Tibial artery (tissue), 4 donors: ENCODE measurements at regions not wholly inside any gene's neighbourhood (a gene's known extent, or its start where the extent isn't known, plus 50 kb on each side); places are given as distances from the start of the nearest gene placed in this dataset.

Experiments
- DNase-seq, 2 donors: peaks; one replicate each; pipeline ENCODE4 v3.0.0-alpha.2; 2019
- H3K27ac ChIP-seq, 2 donors: fragments of 200-600 bp; sonication (generic) in 1 of 2; 1 replicate in 1 of 2; 2 replicates in 1 of 2; pipeline ENCODE4 v1.5.1; 2018 to 2019; ENCODE audit warnings: mild to moderate bottlenecking in 1 of 2
- H3K27me3 ChIP-seq, 2 donors: fragments of 200-600 bp; sonication (generic) in 1 of 2; one replicate each; pipeline versions ENCODE4 v1.5.1 to v1.6.0; 2016 to 2019
- H3K36me3 ChIP-seq, 3 donors: fragments of 200-600 bp; sonication (generic) in 2 of 3; one replicate each; pipeline ENCODE4 v1.5.1; 2016 to 2019; ENCODE audit warnings: mild to moderate bottlenecking in 2 of 3
- H3K4me1 ChIP-seq, 4 donors: fragments of 200-600 bp; sonication (generic) in 2 of 4; 1 replicate in 3 of 4; 2 replicates in 1 of 4; pipeline ENCODE4 v1.5.1; 2016 to 2019
- H3K4me3 ChIP-seq, 2 donors: fragments of 200-600 bp; sonication (generic) in 1 of 2; 1 replicate in 1 of 2; 2 replicates in 1 of 2; pipeline ENCODE4 v1.5.1; 2018 to 2019; ENCODE audit warnings: mild to moderate bottlenecking in 2 of 2
- H3K9me3 ChIP-seq, 3 donors: fragments of 200-600 bp; sonication (generic) in 1 of 3; one replicate each; pipeline ENCODE4 v1.5.1; 2016 to 2019
- intact Hi-C: fragments of 100-400 bp; cut with DNase I; formaldehyde crosslinking; loops from one replicate; pipeline ENCODE4 v1.15.0; 2023; ENCODE audit warnings: low total_unique reads
- TF ChIP-seq, protein P1 (sequence below), 2 experiments: fragments of 200-600 bp in 1 of 2; fragments of 450-650 bp in 1 of 2; IDR thresholded peaks; one replicate each; pipeline ENCODE4 v1.5.1; 2017 to 2019; ENCODE audit warnings: antibody characterized with exemption in 2 of 2, mild to moderate bottlenecking in 1 of 2, moderate library complexity in 1 of 2

DNA sequence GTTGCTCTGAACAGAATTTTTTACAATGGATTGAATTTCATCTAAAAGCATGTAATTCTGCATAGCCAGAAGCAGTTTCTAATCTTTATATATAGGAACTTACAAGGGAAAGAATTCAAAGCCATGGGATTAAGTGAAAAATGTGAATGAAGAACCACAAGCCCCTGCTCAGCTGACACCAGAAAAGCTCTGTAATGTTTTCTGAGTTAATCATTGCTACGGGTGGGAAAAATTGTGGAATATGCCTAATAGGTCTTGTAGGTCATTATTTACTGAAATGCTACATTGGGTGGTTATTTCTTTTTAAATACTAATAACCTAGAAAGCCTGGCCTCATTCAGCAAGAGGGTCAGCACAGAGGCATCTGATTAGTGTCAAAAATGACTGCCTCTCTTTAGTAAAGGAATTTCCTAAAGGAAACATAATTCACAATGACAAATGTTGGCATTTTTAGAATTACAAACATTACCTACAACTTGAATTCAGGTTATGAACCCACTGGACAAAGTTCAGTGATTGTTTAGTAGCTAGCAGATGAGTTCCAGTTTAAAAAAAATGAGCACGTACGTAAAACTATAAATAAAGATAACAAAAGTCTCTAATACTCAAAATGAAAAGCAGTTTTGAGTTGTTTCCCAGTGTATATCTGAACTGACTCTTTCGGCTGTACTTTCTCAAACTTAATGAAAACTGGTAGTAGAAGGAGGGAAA is 75.3 kb downstream of the BMP4 start:
- H3K4me1 ChIP-seq, result no peaks in the 10 kb centered on the region
- H3K27me3 ChIP-seq, result no peaks in the 10 kb centered on the region
- H3K4me3 ChIP-seq, result no peak overlapping the region
- TF ChIP-seq, protein P1, sequence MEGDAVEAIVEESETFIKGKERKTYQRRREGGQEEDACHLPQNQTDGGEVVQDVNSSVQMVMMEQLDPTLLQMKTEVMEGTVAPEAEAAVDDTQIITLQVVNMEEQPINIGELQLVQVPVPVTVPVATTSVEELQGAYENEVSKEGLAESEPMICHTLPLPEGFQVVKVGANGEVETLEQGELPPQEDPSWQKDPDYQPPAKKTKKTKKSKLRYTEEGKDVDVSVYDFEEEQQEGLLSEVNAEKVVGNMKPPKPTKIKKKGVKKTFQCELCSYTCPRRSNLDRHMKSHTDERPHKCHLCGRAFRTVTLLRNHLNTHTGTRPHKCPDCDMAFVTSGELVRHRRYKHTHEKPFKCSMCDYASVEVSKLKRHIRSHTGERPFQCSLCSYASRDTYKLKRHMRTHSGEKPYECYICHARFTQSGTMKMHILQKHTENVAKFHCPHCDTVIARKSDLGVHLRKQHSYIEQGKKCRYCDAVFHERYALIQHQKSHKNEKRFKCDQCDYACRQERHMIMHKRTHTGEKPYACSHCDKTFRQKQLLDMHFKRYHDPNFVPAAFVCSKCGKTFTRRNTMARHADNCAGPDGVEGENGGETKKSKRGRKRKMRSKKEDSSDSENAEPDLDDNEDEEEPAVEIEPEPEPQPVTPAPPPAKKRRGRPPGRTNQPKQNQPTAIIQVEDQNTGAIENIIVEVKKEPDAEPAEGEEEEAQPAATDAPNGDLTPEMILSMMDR (IDR thresholded peaks at IDR 0.05), result no peak
- no peak for DNase-seq
- H3K27ac ChIP-seq, result no peak overlapping the region
- intact Hi-C loops, result no loop called here
- H3K36me3 ChIP-seq, result no peaks in the 10 kb centered on the region
- no peaks in the 10 kb centered on the region for H3K9me3 ChIP-seq

DNA sequence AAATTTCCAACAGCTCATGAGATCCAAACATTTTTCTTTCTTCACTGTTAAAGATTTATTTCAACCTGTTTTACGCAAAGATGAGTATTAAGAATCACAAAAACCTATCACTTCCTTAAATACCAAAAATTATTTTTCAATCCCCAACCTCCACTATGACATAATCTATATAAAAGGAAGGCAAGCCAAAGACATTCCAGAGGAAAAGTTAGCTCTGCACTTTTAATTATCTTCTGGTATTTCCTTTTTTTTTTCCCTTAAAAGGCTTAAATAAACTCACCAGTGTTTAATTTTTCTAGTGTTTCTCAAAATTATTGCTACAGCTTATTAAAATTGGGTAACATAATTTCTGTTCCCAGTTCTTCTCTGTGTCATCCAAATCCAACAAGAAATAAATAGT is 75.9 kb downstream of the BMP4 start:
- no peak for DNase-seq
- intact Hi-C loops, result no loop called here

DNA sequence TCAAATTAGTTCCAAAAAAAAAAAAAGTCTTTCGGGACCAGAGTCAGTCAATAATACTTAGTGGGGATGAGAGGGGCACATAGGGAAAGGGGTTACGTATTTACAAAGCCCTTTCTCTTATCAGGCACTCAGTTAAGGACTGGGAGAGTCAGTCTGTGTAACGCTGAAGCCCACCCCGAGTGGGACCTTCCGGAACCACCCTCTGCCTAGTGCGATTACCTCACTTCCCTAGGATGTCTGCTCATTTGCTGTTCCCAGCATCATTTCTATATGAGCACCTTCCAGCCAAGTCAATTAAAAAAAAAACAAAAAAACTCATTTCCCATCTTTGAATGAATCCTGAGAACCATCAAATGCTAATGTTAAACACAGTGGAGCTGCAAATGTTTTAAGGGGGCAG is 76.9 kb downstream of the BMP4 start:
- DNase-seq, result no peak
- no peak overlapping the region for H3K27ac ChIP-seq
- H3K27me3 ChIP-seq, result no peaks in the 10 kb centered on the region
- H3K4me1 ChIP-seq, result no peaks in the 10 kb centered on the region
- no peak overlapping the region for H3K4me3 ChIP-seq
- intact Hi-C loops, result no loop called here
- TF ChIP-seq, protein P1 (IDR thresholded peaks at IDR 0.05), result no peak
- no peaks in the 10 kb centered on the region for H3K36me3 ChIP-seq
- H3K9me3 ChIP-seq, result no peaks in the 10 kb centered on the region

More for the DNA sequence above, 75.9 kb downstream of the BMP4 start:
- Histone ChIP-seq H3K9me3 (no peaks in the 10 kb centered on the region), H3K4me3 (no peak overlapping the region), H3K27me3 (no peaks in the 10 kb centered on the region), H3K36me3 (no peaks in the 10 kb centered on the region), H3K27ac (no peak overlapping the region), H3K4me1 (no peaks in the 10 kb centered on the region)
- TF ChIP-seq, protein P1 (IDR thresholded peaks at IDR 0.05), result no peak

DNA sequence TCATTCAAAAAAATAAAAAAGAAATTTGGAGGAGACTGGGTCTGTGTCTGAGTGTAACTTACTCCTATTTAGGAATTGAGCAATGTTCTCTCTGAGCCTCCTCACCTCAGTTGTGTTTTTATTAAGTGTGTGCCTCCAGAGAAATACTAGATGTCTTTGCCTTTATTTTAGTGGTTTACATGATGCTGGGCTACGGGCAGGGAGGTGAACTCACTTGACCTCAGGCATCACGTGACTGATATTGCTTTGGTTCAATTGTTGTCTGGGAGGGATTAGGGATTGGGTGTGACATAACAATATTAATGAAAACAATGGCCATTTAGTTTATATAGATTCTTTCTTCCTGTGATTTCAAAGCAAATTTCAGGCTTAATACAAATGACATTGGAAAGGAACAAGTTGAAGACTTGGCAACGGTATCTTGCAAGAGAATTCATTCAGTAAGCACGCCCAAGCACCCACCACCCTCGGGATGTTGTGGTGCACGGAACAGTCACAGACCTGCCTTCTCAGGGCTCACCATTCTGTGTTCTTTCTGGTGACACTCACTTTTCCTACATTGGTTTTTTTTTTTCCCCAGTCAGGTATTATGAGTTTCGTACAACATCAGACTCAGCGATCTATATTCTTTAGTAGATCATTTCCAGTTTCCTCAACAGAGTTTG is 77.5 kb downstream of the BMP4 start:
- no peak overlapping the region for H3K27ac ChIP-seq
- TF ChIP-seq, protein P1 (IDR thresholded peaks at IDR 0.05), result no peak
- intact Hi-C loops, result no loop called here

DNA sequence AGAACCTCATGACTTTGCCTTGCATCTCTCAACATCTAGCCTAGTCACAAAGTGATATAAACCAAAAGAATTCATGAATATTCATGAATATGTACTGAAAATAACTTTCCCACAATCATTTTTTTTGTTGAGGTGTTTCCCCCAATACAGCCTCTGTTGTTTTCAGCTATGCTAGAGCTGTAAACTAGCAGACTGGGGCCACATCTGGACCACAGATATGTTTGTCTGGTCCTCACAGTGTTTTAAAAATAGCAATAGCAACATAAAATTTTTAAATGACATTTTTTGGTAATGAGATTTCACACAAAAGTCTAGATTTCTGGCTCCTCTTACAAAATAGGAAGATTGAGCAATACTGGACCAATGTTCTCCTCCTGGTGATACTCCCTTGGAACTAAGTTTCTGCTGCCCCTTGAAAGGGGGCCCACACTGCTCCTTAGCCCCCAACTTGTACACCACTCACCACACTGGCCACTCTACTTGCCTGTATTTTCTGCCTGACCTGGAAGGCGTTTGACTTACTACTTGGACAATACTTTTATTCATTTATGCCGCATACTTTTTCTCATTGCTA is 81.2 kb downstream of the BMP4 start:
- H3K4me3 ChIP-seq, result no peak overlapping the region
- DNase-seq, result no peak
- H3K9me3 ChIP-seq, result no peaks in the 10 kb centered on the region
- no peaks in the 10 kb centered on the region for H3K36me3 ChIP-seq
- no peaks in the 10 kb centered on the region for H3K27me3 ChIP-seq
- no peak overlapping the region for H3K27ac ChIP-seq
- TF ChIP-seq, protein P1 (IDR thresholded peaks at IDR 0.05), result no peak
- intact Hi-C loops, result no loop called here
- H3K4me1 ChIP-seq, result peaks cover 0 to 9% (median 0%) of the 10 kb centered on the region in 4 donors

More for the DNA sequence above, 77.5 kb downstream of the BMP4 start:
- Histone ChIP-seq H3K4me1 (no peaks in the 10 kb centered on the region), H3K27me3 (no peaks in the 10 kb centered on the region), H3K9me3 (no peaks in the 10 kb centered on the region), H3K36me3 (no peaks in the 10 kb centered on the region), H3K4me3 (no peak overlapping the region)
- no peak for DNase-seq
